ENCODE measurements at regions not wholly inside any gene's neighbourhood (a gene's known extent, or its start where the extent isn't known, plus 50 kb on each side); places are given as distances from the start of the nearest gene placed in this dataset.

DNA sequence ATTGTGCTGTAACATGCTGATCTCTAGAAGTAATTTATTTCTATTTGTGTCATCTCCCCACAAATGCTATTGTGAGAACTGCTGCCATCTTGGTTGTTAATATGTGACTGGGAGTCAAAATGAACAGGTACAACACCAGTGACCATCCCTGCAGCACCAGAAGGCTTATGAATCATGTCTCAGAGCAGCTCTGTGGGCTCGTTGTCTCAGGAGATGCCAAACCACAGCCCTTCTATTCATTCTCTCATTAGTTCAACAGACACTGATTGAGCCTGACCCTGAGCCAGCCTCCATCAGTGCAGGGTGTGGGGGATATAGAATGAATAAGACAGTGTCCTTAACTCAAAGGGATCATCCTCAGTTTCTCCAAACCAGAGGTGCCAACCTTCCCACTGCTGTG lies 92.5 kb downstream of the UTP18 start:
- TF ChIP-seq, protein P1, sequence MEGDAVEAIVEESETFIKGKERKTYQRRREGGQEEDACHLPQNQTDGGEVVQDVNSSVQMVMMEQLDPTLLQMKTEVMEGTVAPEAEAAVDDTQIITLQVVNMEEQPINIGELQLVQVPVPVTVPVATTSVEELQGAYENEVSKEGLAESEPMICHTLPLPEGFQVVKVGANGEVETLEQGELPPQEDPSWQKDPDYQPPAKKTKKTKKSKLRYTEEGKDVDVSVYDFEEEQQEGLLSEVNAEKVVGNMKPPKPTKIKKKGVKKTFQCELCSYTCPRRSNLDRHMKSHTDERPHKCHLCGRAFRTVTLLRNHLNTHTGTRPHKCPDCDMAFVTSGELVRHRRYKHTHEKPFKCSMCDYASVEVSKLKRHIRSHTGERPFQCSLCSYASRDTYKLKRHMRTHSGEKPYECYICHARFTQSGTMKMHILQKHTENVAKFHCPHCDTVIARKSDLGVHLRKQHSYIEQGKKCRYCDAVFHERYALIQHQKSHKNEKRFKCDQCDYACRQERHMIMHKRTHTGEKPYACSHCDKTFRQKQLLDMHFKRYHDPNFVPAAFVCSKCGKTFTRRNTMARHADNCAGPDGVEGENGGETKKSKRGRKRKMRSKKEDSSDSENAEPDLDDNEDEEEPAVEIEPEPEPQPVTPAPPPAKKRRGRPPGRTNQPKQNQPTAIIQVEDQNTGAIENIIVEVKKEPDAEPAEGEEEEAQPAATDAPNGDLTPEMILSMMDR (IDR thresholded peaks at IDR 0.05 in 2 of 3, conservative IDR thresholded peaks at IDR 0.05 in 1 of 3; ENCODE audit: insufficient read depth in 2 of 3, low read depth in 1 of 3, low read length in 3 of 3) = no peak
- TF ChIP-seq SP1 (CRISPR knock-in tag; IDR thresholded peaks at IDR 0.05) (no peak), ATF1 (CRISPR knock-in tag; IDR thresholded peaks at IDR 0.05) (no peak), ATF1 (tag; IDR thresholded peaks at IDR 0.05) (no peak), ZKSCAN1 (IDR thresholded peaks at IDR 0.05; ENCODE audit: low read depth, low read length) (no peak), SIN3B (IDR thresholded peaks at IDR 0.05; ENCODE audit: low read depth) (no peak), ZZZ3 (IDR thresholded peaks at IDR 0.05) (no peak), TCFL5 (CRISPR knock-in tag; conservative IDR thresholded peaks at IDR 0.05) (no peak), POLR2AphosphoS5 (IDR thresholded peaks at IDR 0.05; ENCODE audit: control insufficient read depth, insufficient read depth, low read depth, low read length) (no peak), CHD4 (IDR thresholded peaks at IDR 0.05; ENCODE audit: insufficient read depth, insufficient replicate concordance, low read depth, low read length, poor library complexity, severe bottlenecking) (no peak)
- TF ChIP-seq, protein P2, sequence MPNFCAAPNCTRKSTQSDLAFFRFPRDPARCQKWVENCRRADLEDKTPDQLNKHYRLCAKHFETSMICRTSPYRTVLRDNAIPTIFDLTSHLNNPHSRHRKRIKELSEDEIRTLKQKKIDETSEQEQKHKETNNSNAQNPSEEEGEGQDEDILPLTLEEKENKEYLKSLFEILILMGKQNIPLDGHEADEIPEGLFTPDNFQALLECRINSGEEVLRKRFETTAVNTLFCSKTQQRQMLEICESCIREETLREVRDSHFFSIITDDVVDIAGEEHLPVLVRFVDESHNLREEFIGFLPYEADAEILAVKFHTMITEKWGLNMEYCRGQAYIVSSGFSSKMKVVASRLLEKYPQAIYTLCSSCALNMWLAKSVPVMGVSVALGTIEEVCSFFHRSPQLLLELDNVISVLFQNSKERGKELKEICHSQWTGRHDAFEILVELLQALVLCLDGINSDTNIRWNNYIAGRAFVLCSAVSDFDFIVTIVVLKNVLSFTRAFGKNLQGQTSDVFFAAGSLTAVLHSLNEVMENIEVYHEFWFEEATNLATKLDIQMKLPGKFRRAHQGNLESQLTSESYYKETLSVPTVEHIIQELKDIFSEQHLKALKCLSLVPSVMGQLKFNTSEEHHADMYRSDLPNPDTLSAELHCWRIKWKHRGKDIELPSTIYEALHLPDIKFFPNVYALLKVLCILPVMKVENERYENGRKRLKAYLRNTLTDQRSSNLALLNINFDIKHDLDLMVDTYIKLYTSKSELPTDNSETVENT (CRISPR knock-in tag; IDR thresholded peaks at IDR 0.05) = no peak
- TF ChIP-seq, protein P3, sequence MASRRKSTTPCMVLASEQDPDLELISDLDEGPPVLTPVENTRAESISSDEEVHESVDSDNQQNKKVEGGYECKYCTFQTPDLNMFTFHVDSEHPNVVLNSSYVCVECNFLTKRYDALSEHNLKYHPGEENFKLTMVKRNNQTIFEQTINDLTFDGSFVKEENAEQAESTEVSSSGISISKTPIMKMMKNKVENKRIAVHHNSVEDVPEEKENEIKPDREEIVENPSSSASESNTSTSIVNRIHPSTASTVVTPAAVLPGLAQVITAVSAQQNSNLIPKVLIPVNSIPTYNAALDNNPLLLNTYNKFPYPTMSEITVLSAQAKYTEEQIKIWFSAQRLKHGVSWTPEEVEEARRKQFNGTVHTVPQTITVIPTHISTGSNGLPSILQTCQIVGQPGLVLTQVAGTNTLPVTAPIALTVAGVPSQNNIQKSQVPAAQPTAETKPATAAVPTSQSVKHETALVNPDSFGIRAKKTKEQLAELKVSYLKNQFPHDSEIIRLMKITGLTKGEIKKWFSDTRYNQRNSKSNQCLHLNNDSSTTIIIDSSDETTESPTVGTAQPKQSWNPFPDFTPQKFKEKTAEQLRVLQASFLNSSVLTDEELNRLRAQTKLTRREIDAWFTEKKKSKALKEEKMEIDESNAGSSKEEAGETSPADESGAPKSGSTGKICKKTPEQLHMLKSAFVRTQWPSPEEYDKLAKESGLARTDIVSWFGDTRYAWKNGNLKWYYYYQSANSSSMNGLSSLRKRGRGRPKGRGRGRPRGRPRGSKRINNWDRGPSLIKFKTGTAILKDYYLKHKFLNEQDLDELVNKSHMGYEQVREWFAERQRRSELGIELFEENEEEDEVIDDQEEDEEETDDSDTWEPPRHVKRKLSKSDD (conservative IDR thresholded peaks at IDR 0.05; ENCODE audit: low read length) = no peak
